HG03097 (cell line): ENCODE measurements at regions not wholly inside any gene's neighbourhood (a gene's known extent, or its start where the extent isn't known, plus 50 kb on each side); places are given as distances from the start of the nearest gene placed in this dataset.
A peak's percentile ranks its signal among the peaks of the same experiment; 100 is the strongest.

Experiments used
- ATAC-seq: cut with Tn5 transposase; IDR thresholded peaks from one replicate; pipeline ENCODE4 v1.9.1; 2021; ENCODE audit not compliant: unreplicated experiment, low FRiP score

GRCh38 chr5:74576941-74577456 lies 63.5 kb downstream of the ENC1 start:
- peak; percentile 58 for ATAC-seq

- no peak for ATAC-seq
Measured at GRCh38 chr5:74575741-74576538, 64.6 kb downstream of the ENC1 start.

GRCh38 chr5:74570250-74570649 lies 70.3 kb downstream of the ENC1 start:
- ATAC-seq: no peak

GRCh38 chr5:74567411-74567995 lies 73.0 kb downstream of the ENC1 start:
- no peak for ATAC-seq

- ATAC-seq: no peak
Measured at GRCh38 chr5:74562122-74562521, 78.4 kb downstream of the ENC1 start.

GRCh38 chr5:74560245-74560644 lies 80.3 kb downstream of the ENC1 start:
- ATAC-seq: no peak

GRCh38 chr5:74556631-74557595 lies 83.6 kb downstream of the ENC1 start:
- no peak for ATAC-seq

GRCh38 chr5:74556006-74556405 lies 84.5 kb downstream of the ENC1 start:
- no peak for ATAC-seq

- ATAC-seq: no peak
Measured at GRCh38 chr5:74552101-74552500, 88.4 kb downstream of the ENC1 start.

- no peak for ATAC-seq
Measured at GRCh38 chr5:74550927-74551326, 89.6 kb downstream of the ENC1 start.

- no peak for ATAC-seq
Measured at GRCh38 chr5:74549384-74549783, 91.1 kb downstream of the ENC1 start.

- ATAC-seq: no peak
Measured at GRCh38 chr5:74546796-74547195, 93.7 kb downstream of the ENC1 start.

GRCh38 chr5:74544811-74545210 lies 95.7 kb downstream of the ENC1 start:
- ATAC-seq: no peak

GRCh38 chr5:74543162-74543995 lies 97.1 kb downstream of the ENC1 start:
- ATAC-seq: no peak

- ATAC-seq: no peak
Measured at GRCh38 chr5:74542482-74542881, 98.0 kb downstream of the ENC1 start.

GRCh38 chr5:74541381-74541781 lies 99.1 kb downstream of the ENC1 start:
- ATAC-seq: no peak

GRCh38 chr5:74540622-74541021 lies 99.9 kb downstream of the ENC1 start:
- ATAC-seq: no peak

GRCh38 chr5:74539986-74540385 lies 100.5 kb downstream of the ENC1 start:
- no peak for ATAC-seq

- no peak for ATAC-seq
Measured at GRCh38 chr5:74538206-74538661, 102.3 kb downstream of the ENC1 start.

GRCh38 chr5:74536658-74537057 lies 103.9 kb downstream of the ENC1 start:
- ATAC-seq: no peak
